ENCODE measurements at regions not wholly inside any gene's neighbourhood (a gene's known extent, or its start where the extent isn't known, plus 50 kb on each side); places are given as distances from the start of the nearest gene placed in this dataset.
A peak's percentile ranks its signal among the peaks of the same experiment; 100 is the strongest.

DNA sequence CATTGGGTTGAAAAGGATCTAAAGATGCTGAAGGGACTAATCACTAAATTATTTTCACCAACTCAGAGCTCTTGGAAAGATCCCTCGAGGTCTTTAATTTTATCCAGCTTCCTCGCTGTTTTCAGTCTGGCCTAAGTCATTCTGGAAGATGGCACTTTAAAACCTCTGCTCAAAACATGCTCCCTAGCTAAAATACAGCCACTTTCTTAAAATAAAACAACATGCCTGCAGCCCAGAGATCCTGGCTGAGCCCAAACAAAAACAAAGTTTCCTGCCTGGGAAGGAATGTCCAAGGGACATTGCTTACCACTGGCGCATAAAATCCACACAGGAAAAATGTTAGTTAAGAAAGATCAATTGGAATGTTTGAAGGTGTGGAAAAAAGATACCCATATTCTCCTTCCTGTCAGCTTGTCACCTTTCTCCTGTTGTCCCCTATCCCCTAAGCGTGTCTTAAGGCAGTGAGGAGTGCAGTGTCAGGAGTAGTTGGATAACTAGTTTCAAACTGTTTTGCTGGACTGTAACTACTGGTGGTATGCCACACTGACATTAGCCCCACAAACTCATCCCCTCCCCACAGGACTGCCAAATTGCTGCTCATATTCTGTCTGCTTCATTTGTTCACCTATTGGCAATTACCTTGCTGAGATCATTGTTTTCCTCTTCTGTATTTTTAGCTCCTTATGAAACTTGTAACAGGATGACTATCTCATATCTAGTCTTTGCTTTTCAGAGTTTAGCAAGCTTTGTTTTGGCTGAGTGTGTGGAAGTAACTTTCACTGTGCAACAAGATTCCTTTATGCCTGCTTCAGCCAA is 108.3 kb upstream of the SESN3 start:
- DNase-seq = no peak

DNA sequence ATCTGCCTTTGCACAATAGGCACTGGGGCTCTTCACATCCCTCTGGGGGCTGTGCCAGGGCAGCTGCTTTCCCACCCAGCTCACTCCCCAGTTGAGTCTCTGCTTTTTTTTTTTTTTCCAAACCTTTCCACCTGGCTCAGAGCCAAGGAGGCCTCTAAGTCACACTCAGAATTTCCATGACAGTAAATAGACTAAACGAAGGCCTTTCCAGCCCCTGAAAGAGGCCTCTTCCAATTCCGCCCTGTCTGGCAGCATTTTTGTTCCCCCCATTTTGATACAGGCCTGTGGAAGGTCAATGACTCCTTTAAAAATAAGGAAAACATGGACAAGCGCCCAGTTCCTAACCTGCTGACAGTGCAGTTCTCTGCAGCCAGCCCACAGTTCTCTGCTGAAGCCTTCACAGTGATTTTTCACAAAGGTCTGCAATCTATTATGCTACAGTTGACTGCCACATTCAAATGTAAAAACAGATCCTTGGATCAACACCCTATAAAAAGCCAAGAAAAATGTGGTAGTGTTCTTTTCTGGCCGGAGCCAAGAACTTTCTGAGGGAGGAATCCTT is 107.5 kb upstream of the SESN3 start:
- DNase-seq = peak; percentile 49

DNA sequence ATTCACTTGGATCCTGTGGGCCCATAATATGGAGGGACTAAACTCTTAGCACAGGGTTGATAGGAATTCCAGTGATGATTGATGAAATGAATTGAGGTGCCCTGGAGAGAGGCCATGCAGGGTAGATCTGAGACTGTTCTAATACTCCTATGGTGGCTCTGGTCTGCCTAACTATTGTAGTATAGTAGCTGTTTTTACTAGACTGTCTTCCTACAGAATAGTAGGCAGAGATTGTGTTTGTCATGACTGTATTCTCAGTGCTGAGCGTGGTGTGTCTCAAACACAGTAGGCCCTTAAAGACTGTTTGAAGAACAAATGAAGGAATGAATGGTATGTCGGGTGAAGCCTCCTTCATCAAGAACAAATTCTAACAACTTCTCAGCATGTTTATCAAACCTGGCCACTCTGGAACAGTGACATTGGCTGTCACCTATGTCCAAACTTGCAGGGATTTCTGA is 107.0 kb upstream of the SESN3 start:
- DNase-seq = no peak

- peak; percentile 8 for DNase-seq
Observed at GRCh38 chr11:95337175-95337957, 106.4 kb upstream of the SESN3 start.

- DNase-seq = no peak
Observed at GRCh38 chr11:95335989-95336388, 105.0 kb upstream of the SESN3 start.

DNA sequence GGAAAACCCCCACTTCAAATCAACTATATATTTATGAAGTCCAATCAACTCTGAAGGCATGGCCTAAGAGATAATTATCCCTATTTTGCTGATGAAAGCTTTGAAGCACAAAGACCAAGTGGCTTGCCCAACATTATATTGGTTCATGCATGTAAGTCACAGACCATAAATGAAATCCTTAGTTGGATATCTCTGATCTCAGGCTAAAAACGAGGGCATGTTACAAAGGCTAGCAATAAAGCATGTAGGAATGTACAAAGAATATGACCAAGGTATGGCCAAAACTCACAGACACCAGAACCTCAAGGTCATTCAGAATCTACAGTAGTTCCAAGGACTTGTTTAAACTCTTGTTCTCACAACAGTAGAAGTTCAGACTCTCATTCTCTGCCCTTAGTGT is 100.2 kb upstream of the SESN3 start:
- DNase-seq = no peak

GRCh38 chr11:95330302-95330701 is 99.3 kb upstream of the SESN3 start:
- no peak for DNase-seq

DNA sequence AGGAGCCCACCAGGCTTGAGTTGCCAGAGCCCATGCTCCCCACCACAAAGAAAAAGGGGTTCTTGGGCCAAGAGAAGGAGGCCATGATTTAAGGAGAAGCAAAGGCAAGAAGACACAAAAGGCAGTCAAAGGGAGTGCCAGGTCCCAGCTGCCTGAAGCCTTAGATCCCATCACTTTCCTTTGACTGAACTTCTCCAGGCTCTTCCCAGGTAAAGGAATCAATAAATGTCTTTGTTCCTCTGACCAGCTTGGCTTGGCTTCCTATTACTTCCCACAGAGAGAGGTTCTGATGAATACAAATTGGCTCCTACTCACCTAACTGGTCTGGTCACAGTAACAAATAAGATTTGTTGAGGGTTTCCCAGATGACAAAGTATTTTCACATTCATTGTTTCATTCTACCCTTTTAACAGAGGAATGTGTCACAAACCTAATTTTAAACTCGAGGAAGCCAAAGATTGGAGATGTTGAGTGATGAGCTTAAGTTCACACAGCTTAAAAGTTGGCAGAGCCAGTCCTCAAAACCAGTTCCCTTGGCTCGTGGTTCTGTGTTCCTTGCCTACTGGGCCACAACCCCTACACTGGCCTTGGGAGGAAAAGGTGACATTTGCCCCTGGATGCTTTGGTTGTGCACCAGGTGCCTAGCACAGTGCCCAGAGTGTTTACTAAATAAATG is 96.4 kb upstream of the SESN3 start:
- no peak for DNase-seq

- no peak for DNase-seq
Observed at GRCh38 chr11:95325777-95326258, 94.8 kb upstream of the SESN3 start.

- no peak for DNase-seq
Observed at GRCh38 chr11:95324826-95325225, 93.8 kb upstream of the SESN3 start.

GRCh38 chr11:95322539-95322938 is 91.5 kb upstream of the SESN3 start:
- DNase-seq = no peak

DNA sequence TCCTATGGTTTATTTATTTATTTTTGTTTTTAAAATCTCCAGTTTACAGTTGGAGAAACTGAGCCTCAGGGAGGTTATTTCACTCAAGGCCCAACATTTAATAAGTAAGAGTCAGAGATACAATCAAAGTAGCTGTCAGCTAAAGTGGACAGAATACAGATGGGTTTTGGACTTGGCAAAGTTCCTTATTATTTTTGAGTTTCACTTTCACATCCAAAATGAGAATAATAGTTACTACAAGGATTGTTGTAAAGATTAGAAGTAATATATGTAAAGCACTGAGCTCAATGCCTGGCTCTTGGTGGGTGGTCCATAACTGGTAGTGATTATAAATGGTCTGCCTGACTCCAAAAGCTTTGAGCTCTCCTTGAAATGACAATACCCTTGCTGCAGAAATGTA is 87.5 kb upstream of the SESN3 start:
- no peak for DNase-seq

GRCh38 chr11:95308512-95309035 is 77.6 kb upstream of the SESN3 start:
- no peak for DNase-seq

GRCh38 chr11:95307286-95307685 is 76.3 kb upstream of the SESN3 start:
- DNase-seq = no peak

DNA sequence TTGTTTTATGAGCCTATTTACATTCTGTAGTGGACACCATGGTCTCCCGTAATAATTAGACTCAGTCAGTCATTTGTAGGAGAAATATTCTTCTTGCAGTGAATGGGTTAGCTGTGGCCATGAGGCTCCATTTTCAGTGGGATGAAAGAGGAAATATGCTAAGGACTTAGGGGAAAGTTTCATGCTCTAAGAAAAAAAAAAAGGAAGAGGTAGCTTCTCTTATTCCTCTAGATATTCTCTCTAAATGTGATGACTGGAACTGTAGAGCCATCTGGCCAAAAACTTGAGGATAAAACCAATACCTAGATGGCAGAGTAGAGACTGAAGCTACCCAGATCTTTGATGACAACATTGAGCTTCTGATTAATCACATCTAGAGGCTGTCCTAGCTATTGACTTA is 75.8 kb upstream of the SESN3 start:
- DNase-seq = no peak

GRCh38 chr11:95306123-95306522 is 75.1 kb upstream of the SESN3 start:
- no peak for DNase-seq

- DNase-seq = no peak
Observed at GRCh38 chr11:95305705-95306104, 74.7 kb upstream of the SESN3 start.

DNA sequence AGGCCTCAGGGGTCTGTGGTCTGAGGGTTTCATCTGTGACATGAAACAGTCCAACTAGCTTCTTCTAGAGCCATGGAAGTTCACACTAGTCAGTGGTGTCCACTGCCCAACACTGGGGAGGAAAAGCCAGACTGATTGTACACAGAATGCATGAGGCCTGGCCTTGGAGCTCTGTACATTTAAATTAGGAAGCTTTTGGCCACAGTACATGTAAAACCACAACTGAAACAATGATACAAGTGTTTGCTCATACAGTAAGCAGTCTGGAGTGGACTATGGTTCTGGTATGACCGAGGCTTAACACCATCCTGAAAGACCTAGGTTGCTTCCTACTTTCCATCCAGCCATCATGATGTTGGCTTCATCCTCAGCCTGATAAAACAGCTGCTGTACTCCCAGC is 73.8 kb upstream of the SESN3 start:
- DNase-seq = no peak

- no peak for DNase-seq
Observed at GRCh38 chr11:95302211-95302610, 71.2 kb upstream of the SESN3 start.

- DNase-seq = no peak
Observed at GRCh38 chr11:95301474-95301873, 70.5 kb upstream of the SESN3 start.

DNA sequence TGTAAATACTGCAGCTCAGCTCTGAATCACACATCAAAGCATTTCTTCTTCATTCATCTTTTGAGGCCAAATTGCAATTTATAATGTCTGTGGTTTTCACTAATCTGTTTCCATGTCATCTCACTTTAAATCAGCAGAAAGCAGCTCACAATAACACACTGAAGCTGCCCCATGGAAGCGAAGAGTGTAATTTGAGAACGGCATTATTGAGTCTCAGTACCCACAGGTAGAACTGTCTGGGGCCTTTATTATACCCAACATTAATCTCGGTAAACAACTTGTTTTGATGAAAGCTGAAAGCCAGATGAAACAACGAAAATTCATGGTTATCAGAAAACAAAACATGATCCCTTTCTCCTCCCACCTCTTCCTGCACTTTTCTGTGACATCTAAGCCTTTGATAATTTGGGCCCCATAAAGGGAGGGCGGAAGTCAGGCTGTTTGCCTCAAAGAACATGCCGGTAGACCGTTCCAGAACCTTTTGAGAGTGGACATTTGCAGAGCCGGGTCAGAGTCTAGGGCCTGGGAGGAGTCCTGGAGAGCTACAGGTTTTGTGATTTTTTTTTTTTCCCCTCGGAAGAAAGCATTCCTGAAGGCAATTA is 68.2 kb upstream of the SESN3 start:
- peak; percentile 26 for DNase-seq

DNA sequence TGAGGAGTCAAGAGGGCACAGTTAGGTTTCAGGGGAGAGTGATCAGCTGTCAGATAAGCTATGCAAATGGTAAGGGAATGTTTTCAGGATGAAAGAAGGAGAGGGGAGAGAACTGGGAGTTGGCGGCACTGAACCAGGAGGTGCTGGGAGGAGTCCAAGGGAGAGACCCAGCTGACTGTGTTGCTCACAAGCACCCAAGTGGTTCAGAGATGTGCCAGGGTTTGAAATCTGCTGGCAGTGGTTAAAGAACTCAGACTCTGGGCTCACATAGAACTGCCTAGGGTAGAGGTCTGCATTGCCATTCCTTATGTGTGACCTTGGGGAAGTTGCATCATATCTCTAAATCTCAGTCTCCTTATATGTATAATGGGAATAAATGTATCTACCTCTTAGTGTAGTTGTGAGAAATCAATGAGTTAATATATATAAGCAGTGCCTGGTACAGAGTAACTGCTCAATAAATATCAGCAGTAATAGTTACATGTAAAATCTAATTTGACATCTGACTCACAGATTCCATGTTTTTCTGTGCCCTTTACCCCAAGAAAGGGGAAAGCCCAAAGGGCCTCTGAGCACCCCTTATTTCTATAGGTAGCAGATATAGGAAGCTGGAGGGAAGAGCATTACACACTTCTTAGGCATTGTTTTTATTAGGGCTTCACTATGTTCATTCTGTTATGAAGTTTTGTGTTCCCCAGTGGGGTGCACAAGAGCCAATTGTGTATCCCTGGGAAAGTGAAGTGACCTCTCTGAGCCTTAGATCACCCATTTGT is 66.9 kb upstream of the SESN3 start:
- DNase-seq = no peak

Measured in NCI-H2227 treated with DMSO at 0.1 percent for 48 hours (cell line).